ENCODE measurements at regions not wholly inside any gene's neighbourhood (a gene's known extent, or its start where the extent isn't known, plus 50 kb on each side); places are given as distances from the start of the nearest gene placed in this dataset.

- H3K27me3 ChIP-seq (ENCODE audit: control insufficient read depth in 2 of 2, insufficient read depth in 2 of 2, low read length in 2 of 2), result no peaks in the 10 kb centered on the region
- no peaks in the 10 kb centered on the region for H3K4me1 ChIP-seq (replicated peaks in 1 of 2; ENCODE audit: control insufficient read depth in 2 of 2, insufficient read depth in 2 of 2, low read length in 2 of 2)
- no peak for DNase-seq (ENCODE audit: extremely low read depth in 1 of 4, low spot score in 3 of 4)
- ChIA-PET POLR2A (no interaction called here), CTCF (ENCODE audit: low intra/inter-chr PET ratio) (no interaction called here)
- no peak overlapping the region for H3K27ac ChIP-seq (ENCODE audit: extremely low read depth, low read depth, low read length)
- H3K36me3 ChIP-seq (ENCODE audit: control insufficient read depth, insufficient read depth, low read length), result no peaks in the 10 kb centered on the region
- H2AFZ ChIP-seq (ENCODE audit: low read depth, low read length), result no peak overlapping the region
- no peak overlapping the region for H3K9ac ChIP-seq (ENCODE audit: insufficient read depth in 1 of 2, low read depth in 2 of 2, low read length in 2 of 2)
- no peak for FAIRE-seq
- no peaks in the 10 kb centered on the region for H3K9me3 ChIP-seq (replicated peaks; ENCODE audit: control insufficient read depth, insufficient read depth, low read depth, low read length)
- no peak for ATAC-seq
- WGBS (ENCODE audit: insufficient coverage, low coverage, missing lambda C conversion rate), result 3% methylated on average over 4 of the region's 4 CpGs
- H3K9me1 ChIP-seq (ENCODE audit: control insufficient read depth, insufficient read depth, low read length), result no peaks in the 10 kb centered on the region
- no peak overlapping the region for H3K4me2 ChIP-seq (ENCODE audit: insufficient read depth, low read length)
- H3K4me3 ChIP-seq, result no peak overlapping the region
- TF ChIP-seq ARID3A (IDR thresholded peaks at IDR 0.05; ENCODE audit: borderline replicate concordance, low read depth, low read length), result no peak
- TF ChIP-seq POLR2H (tag; IDR thresholded peaks at IDR 0.05; ENCODE audit: low read depth), result no peak
- H3K79me2 ChIP-seq (ENCODE audit: control insufficient read depth, insufficient read depth, low read length), result no peaks in the 10 kb centered on the region
- in situ Hi-C loops (cut with MboI), result no loop called here
- intact Hi-C loops (cut with micrococcal nuclease), result no loop called here
- no peaks in the 10 kb centered on the region for H4K20me1 ChIP-seq (replicated peaks; ENCODE audit: control insufficient read depth, insufficient read depth, low read length)
- no TSS peak for BruUV-seq (replicated peaks)
These were observed 490.7 kb upstream of the SGCD start for GRCh38 chr5:155836089-155836803.

GRCh38 chr5:155838394-155838793 lies 488.6 kb upstream of the SGCD start:
- H3K9me1 ChIP-seq (ENCODE audit: control insufficient read depth, insufficient read depth, low read length), result no peaks in the 10 kb centered on the region
- no peaks in the 10 kb centered on the region for H3K36me3 ChIP-seq (ENCODE audit: control insufficient read depth, insufficient read depth, low read length)
- no peak for DNase-seq (ENCODE audit: extremely low read depth in 1 of 4, low spot score in 3 of 4)
- no peak overlapping the region for H3K4me2 ChIP-seq (ENCODE audit: insufficient read depth, low read length)
- ChIA-PET CTCF (ENCODE audit: low intra/inter-chr PET ratio) (no interaction called here), POLR2A (no interaction called here)
- no peaks in the 10 kb centered on the region for H3K4me1 ChIP-seq (replicated peaks in 1 of 2; ENCODE audit: control insufficient read depth in 2 of 2, insufficient read depth in 2 of 2, low read length in 2 of 2)
- WGBS (ENCODE audit: insufficient coverage, low coverage, missing lambda C conversion rate), result 0% methylated on average over 2 of the region's 2 CpGs
- no TSS peak for BruUV-seq (replicated peaks)
- no peak for ATAC-seq
- FAIRE-seq, result no peak
- H3K9ac ChIP-seq (ENCODE audit: insufficient read depth in 1 of 2, low read depth in 2 of 2, low read length in 2 of 2), result no peak overlapping the region
- H3K4me3 ChIP-seq, result no peak overlapping the region
- H3K79me2 ChIP-seq (ENCODE audit: control insufficient read depth, insufficient read depth, low read length), result no peaks in the 10 kb centered on the region
- no peak overlapping the region for H2AFZ ChIP-seq (ENCODE audit: low read depth, low read length)
- intact Hi-C loops (cut with micrococcal nuclease), result no loop called here
- H3K9me3 ChIP-seq (replicated peaks; ENCODE audit: control insufficient read depth, insufficient read depth, low read depth, low read length), result no peaks in the 10 kb centered on the region
- in situ Hi-C loops (cut with MboI), result no loop called here
- no peaks in the 10 kb centered on the region for H3K27me3 ChIP-seq (ENCODE audit: control insufficient read depth in 2 of 2, insufficient read depth in 2 of 2, low read length in 2 of 2)
- no peaks in the 10 kb centered on the region for H4K20me1 ChIP-seq (replicated peaks; ENCODE audit: control insufficient read depth, insufficient read depth, low read length)
- no peak overlapping the region for H3K27ac ChIP-seq (ENCODE audit: extremely low read depth, low read depth, low read length)
- TF ChIP-seq ZNF3 (CRISPR knock-in tag; IDR thresholded peaks at IDR 0.05), result no peak
- TF ChIP-seq ARID4B (CRISPR knock-in tag; IDR thresholded peaks at IDR 0.05), result no peak
- TF ChIP-seq BRCA1 (IDR thresholded peaks at IDR 0.05), result no peak
- TF ChIP-seq BRCA1 (CRISPR knock-in tag; IDR thresholded peaks at IDR 0.05), result no peak
- TF ChIP-seq ZNF395 (CRISPR knock-in tag; IDR thresholded peaks at IDR 0.05), result no peak
- TF ChIP-seq ZNF507 (tag; conservative IDR thresholded peaks at IDR 0.05), result no peak
